Breast epithelium (tissue), 3 donors: ENCODE measurements at regions not wholly inside any gene's neighbourhood (a gene's known extent, or its start where the extent isn't known, plus 50 kb on each side); places are given as distances from the start of the nearest gene placed in this dataset.

Experiments
- CTCF ChIP-seq, 3 donors: fragments of 450-650 bp; IDR thresholded peaks; one replicate each; pipeline ENCODE4 v1.5.1; 2016 to 2017; ENCODE audit warnings: antibody characterized with exemption in 3 of 3, mild to moderate bottlenecking in 3 of 3, moderate library complexity in 3 of 3
- POLR2A ChIP-seq: fragments of 450-650 bp; IDR thresholded peaks from one replicate; pipeline ENCODE4 v1.6.1; 2016; ENCODE audit warnings: antibody characterized with exemption, mild to moderate bottlenecking, moderate library complexity
- POLR2AphosphoS5 ChIP-seq, 3 donors: sonication (generic); formaldehyde crosslinking; IDR thresholded peaks; one replicate each; pipeline ENCODE4 v1.6.1; 2017; ENCODE audit warnings: antibody characterized with exemption in 3 of 3

- TF ChIP-seq CTCF (IDR thresholded peaks at IDR 0.05) (no peak), POLR2AphosphoS5 (IDR thresholded peaks at IDR 0.05) (no peak), POLR2A (no peak)
Observed at GRCh38 chr6:14440940-14441781, 323.6 kb downstream of the CD83 start.
